NB4 (cell line): ENCODE measurements at regions not wholly inside any gene's neighbourhood (a gene's known extent, or its start where the extent isn't known, plus 50 kb on each side); places are given as distances from the start of the nearest gene placed in this dataset.

ENCODE experiments used
- DNase-seq: peaks from one replicate; pipeline ENCODE4 v3.0.0; 2010; ENCODE audit warnings: low read depth
- H3K4me3 ChIP-seq: one replicate; pipeline ENCODE4 v1.5.1; 2011; ENCODE audit warnings: mild to moderate bottlenecking, low read depth, low read length, moderate library complexity
- CTCF ChIP-seq: IDR thresholded peaks from one replicate; pipeline ENCODE4 v1.5.1; 2012; ENCODE audit warnings: low read depth, low read length
- MAX ChIP-seq: IDR thresholded peaks from 2 replicates; pipeline ENCODE4 v1.6.1; 2011; ENCODE audit warnings: low read depth, low read length
- MYC ChIP-seq: IDR thresholded peaks from 2 replicates; pipeline ENCODE4 v1.6.1; 2011; ENCODE audit warnings: low read depth, low read length
- POLR2A ChIP-seq: IDR thresholded peaks from 2 replicates; pipeline ENCODE4 v1.6.1; 2011; ENCODE audit warnings: mild to moderate bottlenecking; ENCODE audit not compliant: insufficient read length; ENCODE audit errors: extremely low read depth

DNA sequence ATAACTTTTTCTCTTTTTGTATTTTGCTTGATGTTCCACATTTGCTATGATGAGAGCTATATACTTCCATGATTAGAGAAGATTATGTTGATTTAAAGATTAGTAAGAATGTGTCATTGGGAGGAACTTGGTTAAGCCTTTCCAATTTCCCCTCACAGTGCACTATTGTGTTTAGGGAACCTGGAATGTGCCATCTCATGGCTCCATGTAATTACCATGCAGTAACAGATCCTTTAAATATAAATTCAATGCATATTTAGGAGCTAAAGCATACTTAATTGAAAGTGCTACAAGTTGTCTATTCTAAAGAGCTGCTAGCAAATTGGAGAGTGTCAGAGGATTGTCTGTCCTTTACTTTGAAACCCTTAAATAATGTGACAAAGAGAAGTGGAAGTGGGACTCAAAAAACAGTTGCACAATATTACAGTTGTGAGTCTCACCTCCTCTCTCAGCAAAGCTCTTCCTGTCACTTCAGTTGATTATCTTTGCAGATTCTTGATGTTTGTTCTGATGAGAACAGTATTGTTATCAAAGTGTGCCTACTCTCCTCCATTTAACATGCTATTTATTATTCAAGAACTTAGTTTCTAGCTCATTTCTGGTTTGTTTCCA lies 1162.7 kb upstream of the ZEB2 start:
- H3K4me3 ChIP-seq = no peak overlapping the region
- TF ChIP-seq MAX = no peak
- TF ChIP-seq MYC = no peak
- TF ChIP-seq CTCF = no peak
- no peak for TF ChIP-seq POLR2A
- DNase-seq = peak; percentile 67

- TF ChIP-seq POLR2A = no peak
- TF ChIP-seq CTCF = no peak
- no peak for TF ChIP-seq MYC
- no peak for TF ChIP-seq MAX
- no peak for DNase-seq
- no peak overlapping the region for H3K4me3 ChIP-seq
Observed at GRCh38 chr2:145680276-145680675, 1160.4 kb upstream of the ZEB2 start.

DNA sequence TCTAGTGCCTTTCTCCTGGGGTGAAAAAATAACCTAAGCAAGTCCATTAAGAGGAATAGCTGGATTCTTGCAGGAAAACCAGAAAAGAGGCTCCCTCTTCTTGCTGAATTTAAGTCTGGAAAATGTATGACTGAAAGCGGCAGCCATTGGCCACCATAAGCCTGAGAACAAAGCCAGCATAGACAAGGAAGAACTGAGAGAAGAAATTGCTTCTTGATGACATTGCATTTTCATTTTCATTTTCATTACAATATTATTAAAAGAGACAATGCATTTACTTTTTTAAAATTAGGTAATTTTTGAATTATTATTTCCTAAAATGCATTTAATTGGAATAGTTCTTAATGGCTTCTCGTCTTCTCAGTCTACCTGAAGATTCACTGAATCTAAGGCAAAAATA lies 1157.5 kb upstream of the ZEB2 start:
- no peak for DNase-seq

DNA sequence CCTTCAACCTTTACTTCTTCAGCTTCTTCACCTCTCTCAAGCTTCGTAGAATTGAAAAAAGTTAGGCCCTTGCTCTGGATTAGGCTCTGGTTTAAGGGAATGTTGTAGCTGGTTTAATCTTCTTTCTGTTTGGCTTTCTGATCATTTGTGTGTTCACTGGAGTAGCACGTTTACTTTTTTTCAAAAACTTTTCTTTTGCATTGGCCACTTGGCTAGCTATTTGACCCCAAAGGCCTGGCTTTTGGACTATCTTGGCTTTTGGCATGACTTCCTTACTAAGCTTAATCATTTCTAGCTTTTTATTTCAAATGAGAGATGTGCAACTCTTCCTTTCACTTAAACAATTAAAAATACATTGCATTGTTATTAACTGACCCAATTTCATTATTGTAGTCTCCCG lies 1154.8 kb upstream of the ZEB2 start:
- DNase-seq = no peak
- no peak for TF ChIP-seq POLR2A
- no peak for TF ChIP-seq MAX
- no peak for TF ChIP-seq MYC
- no peak for TF ChIP-seq CTCF
- no peak overlapping the region for H3K4me3 ChIP-seq

More for the DNA sequence above, 1157.5 kb upstream of the ZEB2 start:
- H3K4me3 ChIP-seq = no peak overlapping the region
- TF ChIP-seq MAX = no peak
- TF ChIP-seq CTCF = no peak
- TF ChIP-seq POLR2A = no peak
- no peak for TF ChIP-seq MYC

- no peak for TF ChIP-seq MAX
- TF ChIP-seq MYC = no peak
- no peak for TF ChIP-seq POLR2A
- no peak for TF ChIP-seq CTCF
Observed at GRCh38 chr2:145669301-145669700, 1149.4 kb upstream of the ZEB2 start.

More at GRCh38 chr2:145669301-145669700, 1149.4 kb upstream of the ZEB2 start:
- H3K4me3 ChIP-seq = no peak overlapping the region
- no peak for DNase-seq
